ENCODE measurements at regions not wholly inside any gene's neighbourhood (a gene's known extent, or its start where the extent isn't known, plus 50 kb on each side); places are given as distances from the start of the nearest gene placed in this dataset.
"Not testable (repeated sequence)": the region's sequence is repeated elsewhere in the genome, so short reads cannot be mapped to it uniquely, and the experiment has no call there.

GRCh38 chr5:21496056-21496455 is 1357.1 kb downstream of the CDH12 start:
- not testable (repeated sequence) for TF ChIP-seq SUZ12 (IDR thresholded peaks at IDR 0.05; ENCODE audit: unreplicated experiment); JUNB (IDR thresholded peaks at IDR 0.05); MXI1 (IDR thresholded peaks at IDR 0.05; ENCODE audit: low read depth, low read length); GABPA (IDR thresholded peaks at IDR 0.05; ENCODE audit: low read depth); POLR2A (IDR thresholded peaks at IDR 0.05; ENCODE audit: low read depth, low read length); CBX5 (IDR thresholded peaks at IDR 0.05; ENCODE audit: low read depth); RBBP5 (conservative IDR thresholded peaks at IDR 0.05); NFIC (IDR thresholded peaks at IDR 0.05; ENCODE audit: low read depth, low read length); POLR2AphosphoS5 (IDR thresholded peaks at IDR 0.05; ENCODE audit: low read length); SIX5 (IDR thresholded peaks at IDR 0.05; ENCODE audit: low read depth, low read length, severe bottlenecking); SMC3 (IDR thresholded peaks at IDR 0.05; ENCODE audit: borderline replicate concordance, low read length)

Data from GM12878 (cell line).